Gastrocnemius medialis (tissue), 4 donors: ENCODE measurements at regions not wholly inside any gene's neighbourhood (a gene's known extent, or its start where the extent isn't known, plus 50 kb on each side); places are given as distances from the start of the nearest gene placed in this dataset.

ENCODE experiments used
- ATAC-seq, 2 donors: fragments of 150-250 bp; one replicate each; pipeline ENCODE4 v1.9.1; 2016
- DNase-seq, 2 donors: peaks; one replicate each; pipeline ENCODE4 v3.0.0-alpha.2; 2019
- H3K27ac ChIP-seq, 4 donors: fragments of 200-600 bp; sonication (generic); 1 replicate in 1 of 4; 2 replicates in 3 of 4; pipeline ENCODE4 v1.5.1; 2016 to 2018; ENCODE audit warnings: mild to moderate bottlenecking in 2 of 4, moderate library complexity in 1 of 4
- H3K27me3 ChIP-seq, 3 donors: fragments of 200-600 bp; sonication (generic) in 2 of 3; 1 replicate in 1 of 3; 2 replicates in 2 of 3; pipeline versions ENCODE4 v1.5.1 to v1.6.0; 2016 to 2019; ENCODE audit warnings: mild to moderate bottlenecking in 1 of 3, moderate library complexity in 1 of 3
- H3K36me3 ChIP-seq, 2 donors: fragments of 200-600 bp; sonication (generic) in 1 of 2; one replicate each; pipeline ENCODE4 v1.5.1; 2017 to 2018
- H3K4me1 ChIP-seq, 2 donors: fragments of 200-600 bp; sonication (generic) in 1 of 2; one replicate each; pipeline ENCODE4 v1.5.1; 2016 to 2017; ENCODE audit warnings: mild to moderate bottlenecking in 2 of 2
- H3K4me3 ChIP-seq, 4 donors: fragments of 200-600 bp; sonication (generic) in 3 of 4; 1 replicate in 1 of 4; 2 replicates in 3 of 4; pipeline ENCODE4 v1.5.1; 2016 to 2019; ENCODE audit warnings: mild to moderate bottlenecking in 2 of 4
- H3K9me3 ChIP-seq, 3 donors: fragments of 200-600 bp; sonication (generic) in 2 of 3; 1 replicate in 1 of 3; 2 replicates in 2 of 3; pipeline ENCODE4 v1.5.1; 2016 to 2019
- CTCF ChIP-seq, 5 experiments: fragments of 450-650 bp in 3 of 5; fragments of 200-600 bp in 2 of 5; sonication (generic) in 2 of 5; IDR thresholded peaks in 4 of 5; conservative IDR thresholded peaks in 1 of 5; 1 replicate in 4 of 5; 2 replicates in 1 of 5; pipeline ENCODE4 v1.5.1; 2016 to 2019; ENCODE audit warnings: antibody characterized with exemption in 5 of 5, mild to moderate bottlenecking in 3 of 5, moderate library complexity in 3 of 5
- POLR2A ChIP-seq, 2 donors: fragments of 450-650 bp; IDR thresholded peaks; one replicate each; pipeline ENCODE4 v1.6.1; 2017; ENCODE audit warnings: antibody characterized with exemption in 2 of 2, mild to moderate bottlenecking in 2 of 2, moderate library complexity in 2 of 2
- in situ Hi-C, 4 donors: fragments of 200-750 bp; cut with MboI; loops; one replicate each; pipeline versions ENCODE4 v1.15.0 to v1.8.0; 2017; ENCODE audit warnings: low sequenced_read_pairs in 4 of 4
- intact Hi-C: fragments of 100-400 bp; cut with DNase I; formaldehyde crosslinking; loops from one replicate; pipeline ENCODE4 v1.15.1; 2023; ENCODE audit warnings: low total_unique reads

GRCh38 chr9:87392086-87392485 lies 105.6 kb upstream of the DAPK1 start:
- no peaks in the 10 kb centered on the region for H3K9me3 ChIP-seq
- H3K4me3 ChIP-seq = no peak overlapping the region
- in situ Hi-C loops = no loop called here
- no peak for ATAC-seq
- H3K27me3 ChIP-seq = no peaks in the 10 kb centered on the region
- TF ChIP-seq POLR2A (IDR thresholded peaks at IDR 0.05) (no peak), CTCF (IDR thresholded peaks at IDR 0.05 in 4 of 5, conservative IDR thresholded peaks at IDR 0.05 in 1 of 5) (no peak)
- H3K4me1 ChIP-seq = no peaks in the 10 kb centered on the region
- intact Hi-C loops = no loop called here
- no peak for DNase-seq
- H3K27ac ChIP-seq = no peak overlapping the region
- no peaks in the 10 kb centered on the region for H3K36me3 ChIP-seq

GRCh38 chr9:87393706-87394230 lies 103.9 kb upstream of the DAPK1 start:
- in situ Hi-C loops = no loop called here
- ATAC-seq = no peak

GRCh38 chr9:87395804-87396479 lies 101.7 kb upstream of the DAPK1 start:
- Histone ChIP-seq H3K4me3 (no peak overlapping the region), H3K4me1 (no peaks in the 10 kb centered on the region), H3K36me3 (no peaks in the 10 kb centered on the region), H3K27ac (no peak overlapping the region), H3K9me3 (no peaks in the 10 kb centered on the region), H3K27me3 (no peaks in the 10 kb centered on the region)
- DNase-seq (no peak), ATAC-seq (no peak)
- intact Hi-C loops = no loop called here
- in situ Hi-C loops = no loop called here
- no peak for TF ChIP-seq POLR2A (IDR thresholded peaks at IDR 0.05)
- no peak for TF ChIP-seq CTCF (IDR thresholded peaks at IDR 0.05 in 4 of 5, conservative IDR thresholded peaks at IDR 0.05 in 1 of 5)

More at GRCh38 chr9:87393706-87394230, 103.9 kb upstream of the DAPK1 start:
- Histone ChIP-seq H3K4me1 (no peaks in the 10 kb centered on the region), H3K4me3 (no peak overlapping the region), H3K36me3 (no peaks in the 10 kb centered on the region), H3K9me3 (no peaks in the 10 kb centered on the region), H3K27ac (no peak overlapping the region), H3K27me3 (no peaks in the 10 kb centered on the region)
- no peak for DNase-seq
- intact Hi-C loops = no loop called here
- TF ChIP-seq CTCF (IDR thresholded peaks at IDR 0.05 in 4 of 5, conservative IDR thresholded peaks at IDR 0.05 in 1 of 5) (no peak), POLR2A (IDR thresholded peaks at IDR 0.05) (no peak)

- DNase-seq (no peak), ATAC-seq (no peak)
- no peaks in the 10 kb centered on the region for H3K4me1 ChIP-seq
- no peak overlapping the region for H3K27ac ChIP-seq
- in situ Hi-C loops (no loop called here), intact Hi-C loops (no loop called here)
- H3K27me3 ChIP-seq = no peaks in the 10 kb centered on the region
- H3K4me3 ChIP-seq = no peak overlapping the region
- no peaks in the 10 kb centered on the region for H3K9me3 ChIP-seq
- TF ChIP-seq POLR2A (IDR thresholded peaks at IDR 0.05) (no peak), CTCF (IDR thresholded peaks at IDR 0.05 in 4 of 5, conservative IDR thresholded peaks at IDR 0.05 in 1 of 5) (no peak)
- no peaks in the 10 kb centered on the region for H3K36me3 ChIP-seq
Observed at GRCh38 chr9:87401681-87402080, 96.0 kb upstream of the DAPK1 start.

GRCh38 chr9:87402537-87402936 lies 95.1 kb upstream of the DAPK1 start:
- no peak overlapping the region for H3K27ac ChIP-seq
- DNase-seq (no peak), ATAC-seq (no peak)
- intact Hi-C loops = no loop called here
- in situ Hi-C loops = no loop called here
- no peaks in the 10 kb centered on the region for H3K27me3 ChIP-seq
- no peak overlapping the region for H3K4me3 ChIP-seq
- no peak for TF ChIP-seq CTCF (IDR thresholded peaks at IDR 0.05 in 4 of 5, conservative IDR thresholded peaks at IDR 0.05 in 1 of 5)
- TF ChIP-seq POLR2A (IDR thresholded peaks at IDR 0.05) = no peak
- no peaks in the 10 kb centered on the region for H3K9me3 ChIP-seq
- no peaks in the 10 kb centered on the region for H3K4me1 ChIP-seq
- no peaks in the 10 kb centered on the region for H3K36me3 ChIP-seq
